ENCODE measurements at regions not wholly inside any gene's neighbourhood (a gene's known extent, or its start where the extent isn't known, plus 50 kb on each side); places are given as distances from the start of the nearest gene placed in this dataset.
A peak's percentile ranks its signal among the peaks of the same experiment; 100 is the strongest.
"Not testable (repeated sequence)": the region's sequence is repeated elsewhere in the genome, so short reads cannot be mapped to it uniquely, and the experiment has no call there.

- Mint-ChIP-seq H3K27ac (peak overlapping the region; percentile 60), H3K36me3 (ENCODE audit: low read depth) (peaks cover 26% of the 10 kb centered on the region)
Measured at GRCh38 chr2:8248623-8248957, 433.3 kb upstream of the ID2 start.

GRCh38 chr2:8249141-8249540 is 432.7 kb upstream of the ID2 start:
- Mint-ChIP-seq H3K4me3 (no peak overlapping the region), H3K36me3 (ENCODE audit: low read depth) (peaks cover 26% of the 10 kb centered on the region), H3K9me3 (peaks cover 32% of the 10 kb centered on the region), H3K27me3 (no peaks in the 10 kb centered on the region), H3K4me1 (ENCODE audit: low read depth) (peaks cover 71% of the 10 kb centered on the region), H3K27ac (peak overlapping the region; percentile 60)
- intact Hi-C loops (cut with micrococcal nuclease), result no loop called here

More at GRCh38 chr2:8248623-8248957, 433.3 kb upstream of the ID2 start:
- intact Hi-C loops (cut with micrococcal nuclease), result no loop called here
- Mint-ChIP-seq H3K4me1 (ENCODE audit: low read depth) (peaks cover 71% of the 10 kb centered on the region), H3K9me3 (peaks cover 32% of the 10 kb centered on the region), H3K27me3 (no peaks in the 10 kb centered on the region), H3K4me3 (no peak overlapping the region)

- no peak overlapping the region for H3K27ac Mint-ChIP-seq
Measured at GRCh38 chr2:8249769-8250168, 432.1 kb upstream of the ID2 start.

GRCh38 chr2:8250290-8250689 is 431.6 kb upstream of the ID2 start:
- Mint-ChIP-seq H3K4me1 (ENCODE audit: low read depth) (peaks cover 60% of the 10 kb centered on the region), H3K9me3 (peaks cover 32% of the 10 kb centered on the region), H3K27ac (peak overlapping the region; percentile 77), H3K36me3 (ENCODE audit: low read depth) (peaks cover 24% of the 10 kb centered on the region)
- H3K27me3 Mint-ChIP-seq; intact Hi-C loops (cut with micrococcal nuclease); H3K4me3 Mint-ChIP-seq: not testable (repeated sequence)

More at GRCh38 chr2:8249769-8250168, 432.1 kb upstream of the ID2 start:
- Mint-ChIP-seq H3K9me3 (peaks cover 32% of the 10 kb centered on the region), H3K4me1 (ENCODE audit: low read depth) (peaks cover 65% of the 10 kb centered on the region), H3K4me3 (no peak overlapping the region), H3K27me3 (no peaks in the 10 kb centered on the region), H3K36me3 (ENCODE audit: low read depth) (peaks cover 26% of the 10 kb centered on the region)
- intact Hi-C loops (cut with micrococcal nuclease), result no loop called here

- intact Hi-C loops (cut with micrococcal nuclease), result no loop called here
- Mint-ChIP-seq H3K27me3 (no peaks in the 10 kb centered on the region), H3K9me3 (peaks cover 22% of the 10 kb centered on the region), H3K4me1 (ENCODE audit: low read depth) (peaks cover 59% of the 10 kb centered on the region), H3K4me3 (no peak overlapping the region), H3K36me3 (ENCODE audit: low read depth) (peaks cover 14% of the 10 kb centered on the region), H3K27ac (peak overlapping the region; percentile 77)
Measured at GRCh38 chr2:8251291-8251690, 430.6 kb upstream of the ID2 start.

- intact Hi-C loops (cut with micrococcal nuclease), result no loop called here
Measured at GRCh38 chr2:8251856-8252255, 430.0 kb upstream of the ID2 start.

GRCh38 chr2:8252997-8253694 is 428.7 kb upstream of the ID2 start:
- Mint-ChIP-seq H3K27ac (peak overlapping the region; percentile 15), H3K27me3 (no peaks in the 10 kb centered on the region), H3K36me3 (ENCODE audit: low read depth) (peaks cover 9% of the 10 kb centered on the region), H3K4me3 (no peak overlapping the region), H3K9me3 (peaks cover 10% of the 10 kb centered on the region), H3K4me1 (ENCODE audit: low read depth) (peaks cover 46% of the 10 kb centered on the region)
- intact Hi-C loops (cut with micrococcal nuclease), result no loop called here

More at GRCh38 chr2:8251856-8252255, 430.0 kb upstream of the ID2 start:
- peaks cover 17% of the 10 kb centered on the region for H3K9me3 Mint-ChIP-seq
- peaks cover 9% of the 10 kb centered on the region for H3K36me3 Mint-ChIP-seq (ENCODE audit: low read depth)
- H3K27ac Mint-ChIP-seq, result peak overlapping the region; percentile 77
- H3K27me3 Mint-ChIP-seq, result no peaks in the 10 kb centered on the region
- H3K4me3 Mint-ChIP-seq, result no peak overlapping the region
- H3K4me1 Mint-ChIP-seq (ENCODE audit: low read depth), result peaks cover 59% of the 10 kb centered on the region

- intact Hi-C loops (cut with micrococcal nuclease), result no loop called here
- Mint-ChIP-seq H3K4me1 (ENCODE audit: low read depth) (peaks cover 42% of the 10 kb centered on the region), H3K9me3 (peaks cover 10% of the 10 kb centered on the region), H3K27me3 (no peaks in the 10 kb centered on the region), H3K4me3 (no peak overlapping the region), H3K27ac (peak overlapping the region; percentile 15), H3K36me3 (ENCODE audit: low read depth) (peaks cover 9% of the 10 kb centered on the region)
Measured at GRCh38 chr2:8253781-8254180, 428.1 kb upstream of the ID2 start.

- H3K36me3 Mint-ChIP-seq (ENCODE audit: low read depth); H3K4me3 Mint-ChIP-seq; H3K27me3 Mint-ChIP-seq; intact Hi-C loops (cut with micrococcal nuclease): not testable (repeated sequence)
- peaks cover 47% of the 10 kb centered on the region for H3K4me1 Mint-ChIP-seq (ENCODE audit: low read depth)
- H3K9me3 Mint-ChIP-seq, result peaks cover 10% of the 10 kb centered on the region
- H3K27ac Mint-ChIP-seq, result peak overlapping the region; percentile 8
Measured at GRCh38 chr2:8254214-8254613, 427.6 kb upstream of the ID2 start.

- intact Hi-C loops (cut with micrococcal nuclease), result no loop called here
Measured at GRCh38 chr2:8254791-8255447, 426.9 kb upstream of the ID2 start.

GRCh38 chr2:8255448-8255800 is 426.4 kb upstream of the ID2 start:
- Mint-ChIP-seq H3K36me3 (ENCODE audit: low read depth) (peaks cover 5% of the 10 kb centered on the region), H3K4me1 (ENCODE audit: low read depth) (peaks cover 54% of the 10 kb centered on the region), H3K9me3 (peaks cover 5% of the 10 kb centered on the region), H3K4me3 (no peak overlapping the region), H3K27me3 (no peaks in the 10 kb centered on the region), H3K27ac (no peak overlapping the region)
- intact Hi-C loops (cut with micrococcal nuclease), result no loop called here

More at GRCh38 chr2:8254791-8255447, 426.9 kb upstream of the ID2 start:
- peaks cover 10% of the 10 kb centered on the region for H3K9me3 Mint-ChIP-seq
- H3K27me3 Mint-ChIP-seq, result no peaks in the 10 kb centered on the region
- H3K27ac Mint-ChIP-seq, result peak overlapping the region; percentile 8
- peaks cover 52% of the 10 kb centered on the region for H3K4me1 Mint-ChIP-seq (ENCODE audit: low read depth)
- H3K36me3 Mint-ChIP-seq (ENCODE audit: low read depth), result peaks cover 9% of the 10 kb centered on the region
- no peak overlapping the region for H3K4me3 Mint-ChIP-seq

- no peaks in the 10 kb centered on the region for H3K27me3 Mint-ChIP-seq
- H3K27ac Mint-ChIP-seq, result no peak overlapping the region
- H3K4me3 Mint-ChIP-seq, result no peak overlapping the region
- no peaks in the 10 kb centered on the region for H3K36me3 Mint-ChIP-seq (ENCODE audit: low read depth)
- peaks cover 46% of the 10 kb centered on the region for H3K4me1 Mint-ChIP-seq (ENCODE audit: low read depth)
- intact Hi-C loops (cut with micrococcal nuclease), result no loop called here
- no peaks in the 10 kb centered on the region for H3K9me3 Mint-ChIP-seq
Measured at GRCh38 chr2:8256905-8257304, 425.0 kb upstream of the ID2 start.

GRCh38 chr2:8257502-8257901 is 424.4 kb upstream of the ID2 start:
- H3K4me1 Mint-ChIP-seq (ENCODE audit: low read depth), result peaks cover 40% of the 10 kb centered on the region
- H3K4me3 Mint-ChIP-seq, result no peak overlapping the region
- H3K9me3 Mint-ChIP-seq, result no peaks in the 10 kb centered on the region

GRCh38 chr2:8258406-8258805 is 423.4 kb upstream of the ID2 start:
- Mint-ChIP-seq H3K4me3 (no peak overlapping the region), H3K9me3 (no peaks in the 10 kb centered on the region), H3K4me1 (ENCODE audit: low read depth) (peaks cover 31% of the 10 kb centered on the region), H3K36me3 (ENCODE audit: low read depth) (no peaks in the 10 kb centered on the region), H3K27me3 (no peaks in the 10 kb centered on the region), H3K27ac (peak overlapping the region; percentile 23)
- intact Hi-C loops (cut with micrococcal nuclease), result no loop called here

More at GRCh38 chr2:8257502-8257901, 424.4 kb upstream of the ID2 start:
- H3K27ac Mint-ChIP-seq, result no peak overlapping the region
- no peaks in the 10 kb centered on the region for H3K36me3 Mint-ChIP-seq (ENCODE audit: low read depth)
- intact Hi-C loops (cut with micrococcal nuclease), result no loop called here
- H3K27me3 Mint-ChIP-seq, result no peaks in the 10 kb centered on the region

All from dendritic cell treated with granulocyte-macrophage colony-stimulating factor and Interleukin-4, amounts not matched to agents 40 ng/mL and 50 ng/mL, for 4 days (primary cell).